ENCODE measurements at regions not wholly inside any gene's neighbourhood (a gene's known extent, or its start where the extent isn't known, plus 50 kb on each side); places are given as distances from the start of the nearest gene placed in this dataset.

DNA sequence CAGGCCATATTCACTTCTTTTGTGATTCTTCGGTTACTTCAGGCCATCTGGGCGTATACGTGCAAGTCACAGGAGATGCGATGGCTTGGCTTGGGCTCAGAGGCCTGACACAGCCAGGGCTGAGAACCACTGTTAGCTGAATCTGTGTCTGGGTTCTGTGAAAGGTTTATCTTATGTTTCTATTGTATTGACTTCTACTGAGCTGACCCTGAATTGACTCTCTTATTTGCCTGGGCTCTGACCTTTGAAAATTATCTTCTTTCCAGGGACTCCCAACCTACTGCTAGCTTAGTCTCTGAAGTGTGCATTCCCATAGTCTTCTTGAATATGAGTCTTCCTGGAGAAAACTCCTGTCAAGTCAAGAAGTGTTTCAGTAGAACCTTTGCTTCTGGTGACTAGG, 226.4 kb upstream of the SOX4 start:
- TF ChIP-seq, protein P1, sequence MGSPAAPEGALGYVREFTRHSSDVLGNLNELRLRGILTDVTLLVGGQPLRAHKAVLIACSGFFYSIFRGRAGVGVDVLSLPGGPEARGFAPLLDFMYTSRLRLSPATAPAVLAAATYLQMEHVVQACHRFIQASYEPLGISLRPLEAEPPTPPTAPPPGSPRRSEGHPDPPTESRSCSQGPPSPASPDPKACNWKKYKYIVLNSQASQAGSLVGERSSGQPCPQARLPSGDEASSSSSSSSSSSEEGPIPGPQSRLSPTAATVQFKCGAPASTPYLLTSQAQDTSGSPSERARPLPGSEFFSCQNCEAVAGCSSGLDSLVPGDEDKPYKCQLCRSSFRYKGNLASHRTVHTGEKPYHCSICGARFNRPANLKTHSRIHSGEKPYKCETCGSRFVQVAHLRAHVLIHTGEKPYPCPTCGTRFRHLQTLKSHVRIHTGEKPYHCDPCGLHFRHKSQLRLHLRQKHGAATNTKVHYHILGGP (tag by site-specific recombination; IDR thresholded peaks at IDR 0.05), result no peak
- TF ChIP-seq, protein P2, sequence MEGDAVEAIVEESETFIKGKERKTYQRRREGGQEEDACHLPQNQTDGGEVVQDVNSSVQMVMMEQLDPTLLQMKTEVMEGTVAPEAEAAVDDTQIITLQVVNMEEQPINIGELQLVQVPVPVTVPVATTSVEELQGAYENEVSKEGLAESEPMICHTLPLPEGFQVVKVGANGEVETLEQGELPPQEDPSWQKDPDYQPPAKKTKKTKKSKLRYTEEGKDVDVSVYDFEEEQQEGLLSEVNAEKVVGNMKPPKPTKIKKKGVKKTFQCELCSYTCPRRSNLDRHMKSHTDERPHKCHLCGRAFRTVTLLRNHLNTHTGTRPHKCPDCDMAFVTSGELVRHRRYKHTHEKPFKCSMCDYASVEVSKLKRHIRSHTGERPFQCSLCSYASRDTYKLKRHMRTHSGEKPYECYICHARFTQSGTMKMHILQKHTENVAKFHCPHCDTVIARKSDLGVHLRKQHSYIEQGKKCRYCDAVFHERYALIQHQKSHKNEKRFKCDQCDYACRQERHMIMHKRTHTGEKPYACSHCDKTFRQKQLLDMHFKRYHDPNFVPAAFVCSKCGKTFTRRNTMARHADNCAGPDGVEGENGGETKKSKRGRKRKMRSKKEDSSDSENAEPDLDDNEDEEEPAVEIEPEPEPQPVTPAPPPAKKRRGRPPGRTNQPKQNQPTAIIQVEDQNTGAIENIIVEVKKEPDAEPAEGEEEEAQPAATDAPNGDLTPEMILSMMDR (tag by site-specific recombination; IDR thresholded peaks at IDR 0.05), result no peak
- TF ChIP-seq ZEB2 (tag by site-specific recombination; IDR thresholded peaks at IDR 0.05) (no peak), ZNF394 (tag by site-specific recombination; IDR thresholded peaks at IDR 0.05; ENCODE audit: borderline replicate concordance) (no peak), TCF7L2 (IDR thresholded peaks at IDR 0.05; ENCODE audit: borderline replicate concordance, low read depth, low read length) (no peak), YY2 (tag by site-specific recombination; IDR thresholded peaks at IDR 0.05) (no peak), YY1 (tag by site-specific recombination; IDR thresholded peaks at IDR 0.05) (no peak), ZNF830 (tag by site-specific recombination; IDR thresholded peaks at IDR 0.05; ENCODE audit: low read depth) (no peak), MZF1 (tag by site-specific recombination; IDR thresholded peaks at IDR 0.05; ENCODE audit: borderline replicate concordance) (no peak), ZNF501 (tag by site-specific recombination; IDR thresholded peaks at IDR 0.05) (no peak)
- TF ChIP-seq, protein P3, sequence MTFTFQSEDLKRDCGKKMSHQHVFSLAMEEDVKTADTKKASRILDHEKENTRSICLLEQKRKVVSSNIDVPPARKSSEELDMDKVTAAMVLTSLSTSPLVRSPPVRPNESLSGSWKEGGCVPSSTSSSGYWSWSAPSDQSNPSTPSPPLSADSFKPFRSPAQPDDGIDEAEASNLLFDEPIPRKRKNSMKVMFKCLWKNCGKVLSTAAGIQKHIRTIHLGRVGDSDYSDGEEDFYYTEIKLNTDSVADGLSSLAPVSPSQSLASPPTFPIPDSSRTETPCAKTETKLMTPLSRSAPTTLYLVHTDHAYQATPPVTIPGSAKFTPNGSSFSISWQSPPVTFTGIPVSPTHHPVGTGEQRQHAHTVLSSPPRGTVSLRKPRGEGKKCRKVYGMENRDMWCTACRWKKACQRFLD (tag by site-specific recombination; IDR thresholded peaks at IDR 0.05), result no peak
- TF ChIP-seq, protein P4, sequence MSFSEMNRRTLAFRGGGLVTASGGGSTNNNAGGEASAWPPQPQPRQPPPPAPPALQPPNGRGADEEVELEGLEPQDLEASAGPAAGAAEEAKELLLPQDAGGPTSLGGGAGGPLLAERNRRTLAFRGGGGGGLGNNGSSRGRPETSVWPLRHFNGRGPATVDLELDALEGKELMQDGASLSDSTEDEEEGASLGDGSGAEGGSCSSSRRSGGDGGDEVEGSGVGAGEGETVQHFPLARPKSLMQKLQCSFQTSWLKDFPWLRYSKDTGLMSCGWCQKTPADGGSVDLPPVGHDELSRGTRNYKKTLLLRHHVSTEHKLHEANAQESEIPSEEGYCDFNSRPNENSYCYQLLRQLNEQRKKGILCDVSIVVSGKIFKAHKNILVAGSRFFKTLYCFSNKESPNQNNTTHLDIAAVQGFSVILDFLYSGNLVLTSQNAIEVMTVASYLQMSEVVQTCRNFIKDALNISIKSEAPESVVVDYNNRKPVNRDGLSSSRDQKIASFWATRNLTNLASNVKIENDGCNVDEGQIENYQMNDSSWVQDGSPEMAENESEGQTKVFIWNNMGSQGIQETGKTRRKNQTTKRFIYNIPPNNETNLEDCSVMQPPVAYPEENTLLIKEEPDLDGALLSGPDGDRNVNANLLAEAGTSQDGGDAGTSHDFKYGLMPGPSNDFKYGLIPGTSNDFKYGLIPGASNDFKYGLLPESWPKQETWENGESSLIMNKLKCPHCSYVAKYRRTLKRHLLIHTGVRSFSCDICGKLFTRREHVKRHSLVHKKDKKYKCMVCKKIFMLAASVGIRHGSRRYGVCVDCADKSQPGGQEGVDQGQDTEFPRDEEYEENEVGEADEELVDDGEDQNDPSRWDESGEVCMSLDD (tag by site-specific recombination; IDR thresholded peaks at IDR 0.05), result no peak
- TF ChIP-seq, protein P5, sequence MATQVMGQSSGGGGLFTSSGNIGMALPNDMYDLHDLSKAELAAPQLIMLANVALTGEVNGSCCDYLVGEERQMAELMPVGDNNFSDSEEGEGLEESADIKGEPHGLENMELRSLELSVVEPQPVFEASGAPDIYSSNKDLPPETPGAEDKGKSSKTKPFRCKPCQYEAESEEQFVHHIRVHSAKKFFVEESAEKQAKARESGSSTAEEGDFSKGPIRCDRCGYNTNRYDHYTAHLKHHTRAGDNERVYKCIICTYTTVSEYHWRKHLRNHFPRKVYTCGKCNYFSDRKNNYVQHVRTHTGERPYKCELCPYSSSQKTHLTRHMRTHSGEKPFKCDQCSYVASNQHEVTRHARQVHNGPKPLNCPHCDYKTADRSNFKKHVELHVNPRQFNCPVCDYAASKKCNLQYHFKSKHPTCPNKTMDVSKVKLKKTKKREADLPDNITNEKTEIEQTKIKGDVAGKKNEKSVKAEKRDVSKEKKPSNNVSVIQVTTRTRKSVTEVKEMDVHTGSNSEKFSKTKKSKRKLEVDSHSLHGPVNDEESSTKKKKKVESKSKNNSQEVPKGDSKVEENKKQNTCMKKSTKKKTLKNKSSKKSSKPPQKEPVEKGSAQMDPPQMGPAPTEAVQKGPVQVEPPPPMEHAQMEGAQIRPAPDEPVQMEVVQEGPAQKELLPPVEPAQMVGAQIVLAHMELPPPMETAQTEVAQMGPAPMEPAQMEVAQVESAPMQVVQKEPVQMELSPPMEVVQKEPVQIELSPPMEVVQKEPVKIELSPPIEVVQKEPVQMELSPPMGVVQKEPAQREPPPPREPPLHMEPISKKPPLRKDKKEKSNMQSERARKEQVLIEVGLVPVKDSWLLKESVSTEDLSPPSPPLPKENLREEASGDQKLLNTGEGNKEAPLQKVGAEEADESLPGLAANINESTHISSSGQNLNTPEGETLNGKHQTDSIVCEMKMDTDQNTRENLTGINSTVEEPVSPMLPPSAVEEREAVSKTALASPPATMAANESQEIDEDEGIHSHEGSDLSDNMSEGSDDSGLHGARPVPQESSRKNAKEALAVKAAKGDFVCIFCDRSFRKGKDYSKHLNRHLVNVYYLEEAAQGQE (tag by site-specific recombination; IDR thresholded peaks at IDR 0.05), result no peak
